ENCODE measurements at regions not wholly inside any gene's neighbourhood (a gene's known extent, or its start where the extent isn't known, plus 50 kb on each side); places are given as distances from the start of the nearest gene placed in this dataset.
"Not testable (repeated sequence)": the region's sequence is repeated elsewhere in the genome, so short reads cannot be mapped to it uniquely, and the experiment has no call there.

DNA sequence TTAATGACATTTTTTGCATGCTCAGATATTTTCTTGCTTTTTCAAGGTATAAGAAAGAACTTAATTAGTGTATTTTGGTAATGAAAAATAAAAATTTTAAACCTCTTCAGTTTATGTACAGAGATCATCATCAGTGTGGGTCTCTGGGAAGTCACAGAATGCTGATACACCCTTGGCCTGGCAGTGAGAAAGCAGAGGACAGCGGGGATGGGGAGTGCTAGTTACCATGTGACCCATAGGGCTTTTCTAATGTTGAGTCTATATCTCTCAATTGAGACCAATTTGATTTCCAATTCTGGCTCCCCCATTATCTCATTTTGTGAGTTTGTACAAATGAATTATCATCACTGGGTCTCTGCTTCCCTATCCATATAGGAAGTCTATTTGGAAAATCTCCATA, 305.7 kb downstream of the CYRIA start:
- no peak for DNase-seq

DNA sequence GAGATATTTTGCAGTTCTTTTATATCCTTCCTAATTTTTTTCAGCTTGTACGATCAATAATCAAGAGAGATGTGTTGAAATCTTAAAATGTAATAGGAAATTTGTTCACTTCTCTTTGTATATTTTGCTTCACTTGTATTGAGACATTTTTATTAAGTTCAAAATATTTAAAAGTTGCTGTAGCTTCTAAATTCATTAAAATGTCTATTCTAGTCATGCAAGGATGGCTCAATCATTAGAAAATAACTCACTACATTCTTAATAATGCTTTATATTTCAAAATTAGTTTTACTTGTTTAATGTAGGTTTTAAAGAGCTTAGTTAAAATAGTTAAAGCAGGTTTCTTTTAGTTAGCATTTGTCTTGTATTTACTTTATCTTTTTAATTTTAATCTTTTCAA, 308.4 kb downstream of the CYRIA start:
- DNase-seq: no peak

DNA sequence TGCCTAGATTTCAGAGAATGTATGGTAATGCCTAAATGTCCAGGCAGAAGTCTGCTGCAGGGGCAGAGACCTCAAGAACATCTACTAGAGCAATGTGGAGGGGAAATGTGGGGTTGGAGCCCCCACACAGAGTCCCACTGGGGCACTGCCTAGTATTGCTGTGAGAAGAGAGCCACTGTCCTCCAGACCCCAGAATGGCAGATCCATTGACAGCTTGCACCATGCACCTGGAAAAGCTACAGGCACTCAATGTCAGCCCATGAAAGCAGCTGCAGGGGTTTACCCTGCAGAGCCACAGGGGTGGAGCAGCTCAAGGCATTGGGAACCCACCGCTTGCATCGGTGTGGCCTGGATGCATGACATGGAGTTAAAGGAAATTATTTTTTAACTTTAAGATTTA, 314.1 kb downstream of the CYRIA start:
- no peak for DNase-seq

DNA sequence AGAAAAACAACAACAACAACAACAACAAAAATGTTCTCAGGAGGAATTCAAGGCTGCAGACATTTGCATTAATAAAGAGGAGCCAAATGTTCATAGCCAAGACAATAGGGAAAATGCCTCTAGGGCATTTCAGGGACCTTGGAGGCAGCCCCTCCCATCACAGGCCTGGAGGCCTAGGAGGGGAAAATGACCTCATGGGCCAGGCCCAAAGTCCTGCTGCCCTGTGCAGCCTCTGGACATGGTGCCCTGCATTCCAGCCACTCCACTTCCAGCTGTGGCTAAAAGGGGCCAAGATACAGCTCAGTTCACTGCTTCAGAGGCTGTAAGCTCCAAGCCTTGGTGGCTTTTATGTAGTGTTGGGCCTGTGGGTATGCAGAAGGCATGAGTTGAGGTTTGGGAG, 314.5 kb downstream of the CYRIA start:
- DNase-seq: no peak

DNA sequence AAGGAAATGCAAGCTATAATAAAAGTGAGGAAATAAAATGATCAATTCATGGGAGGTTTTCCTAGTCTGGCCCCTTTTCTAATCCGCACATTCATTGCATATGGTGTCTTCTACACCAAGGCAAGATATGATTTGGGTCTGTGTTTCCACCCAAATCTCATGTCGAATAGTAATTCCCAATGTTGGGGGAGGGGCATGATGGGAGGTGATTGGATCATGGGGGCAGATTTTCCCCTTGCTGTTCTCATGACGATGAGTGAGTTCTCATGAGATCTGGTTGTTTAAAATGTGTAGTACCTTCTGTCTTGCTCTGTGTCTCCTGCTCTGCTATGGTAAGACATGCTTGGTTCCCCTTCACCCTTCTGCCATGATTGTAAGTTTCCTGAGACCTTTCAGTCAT, 315.4 kb downstream of the CYRIA start:
- DNase-seq: no peak

DNA sequence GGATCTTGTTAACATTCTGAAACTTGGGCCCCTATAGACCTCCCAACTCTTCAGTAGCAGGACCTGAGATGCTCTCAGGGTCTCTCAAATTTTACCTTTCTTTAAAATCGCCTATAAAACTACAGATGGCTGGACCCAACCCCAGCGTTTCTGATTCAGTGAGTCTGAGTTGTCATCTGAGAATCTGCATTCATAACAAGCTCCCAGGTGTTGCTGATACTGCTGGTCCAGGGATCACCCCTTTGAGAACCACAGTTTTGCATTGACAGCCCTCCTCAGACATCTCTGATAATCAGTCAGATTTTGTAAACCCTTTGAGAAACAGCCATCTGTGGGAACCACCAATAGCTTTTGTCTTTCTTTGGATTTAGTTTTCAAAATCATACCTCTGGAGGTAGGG, 315.8 kb downstream of the CYRIA start:
- DNase-seq: no peak

DNA sequence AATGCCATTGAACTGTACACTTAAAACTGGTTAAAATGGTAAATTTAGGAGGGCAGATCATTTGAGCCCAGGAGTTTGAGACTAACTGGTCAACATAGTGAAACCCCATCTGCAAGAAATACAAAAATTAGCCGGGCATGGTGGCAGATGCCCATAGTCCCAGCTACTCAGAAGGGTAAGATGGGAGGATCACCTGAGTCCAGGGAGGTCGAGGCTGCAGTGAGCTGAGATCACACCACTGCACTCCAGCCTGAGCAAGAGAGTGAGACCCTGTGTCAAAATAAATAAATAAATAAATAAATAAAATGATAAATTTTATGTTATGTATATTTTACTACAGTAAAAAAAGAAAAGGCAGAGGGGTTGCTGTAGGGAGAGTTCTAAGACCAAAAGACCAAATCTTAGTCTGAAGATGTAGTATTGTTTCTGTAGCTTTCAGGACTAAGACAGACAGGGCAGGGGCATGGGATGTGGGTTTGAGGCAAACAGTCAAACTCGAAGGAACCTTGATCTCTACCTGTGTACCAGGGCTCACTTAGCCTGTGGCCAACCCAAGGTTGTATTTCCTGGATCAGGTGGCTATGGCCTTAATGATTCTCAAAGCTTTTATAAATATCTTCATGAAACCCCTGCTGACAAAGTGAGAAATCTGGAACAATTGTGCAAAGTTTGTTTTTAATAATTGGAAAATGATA, 316.7 kb downstream of the CYRIA start:
- DNase-seq: no peak

DNA sequence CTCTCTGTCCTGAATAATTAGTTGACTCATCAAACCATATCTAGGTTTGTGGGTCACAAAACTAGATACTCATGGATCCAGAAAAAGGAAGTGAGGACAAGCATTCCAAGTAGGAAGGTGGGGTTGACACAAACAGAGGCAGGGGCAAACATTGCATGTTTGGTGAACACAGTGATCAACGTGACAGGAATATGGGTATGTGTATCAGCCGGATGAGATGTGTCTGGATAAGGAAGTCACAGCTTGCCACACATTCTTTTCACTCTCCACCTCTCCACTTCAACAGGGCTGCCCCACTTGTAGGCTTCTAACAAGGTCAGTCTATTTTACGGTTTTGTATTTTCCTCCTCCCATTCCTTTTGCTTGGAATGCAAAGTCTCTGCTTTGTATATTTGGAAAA, 319.0 kb downstream of the CYRIA start:
- no peak for DNase-seq

DNA sequence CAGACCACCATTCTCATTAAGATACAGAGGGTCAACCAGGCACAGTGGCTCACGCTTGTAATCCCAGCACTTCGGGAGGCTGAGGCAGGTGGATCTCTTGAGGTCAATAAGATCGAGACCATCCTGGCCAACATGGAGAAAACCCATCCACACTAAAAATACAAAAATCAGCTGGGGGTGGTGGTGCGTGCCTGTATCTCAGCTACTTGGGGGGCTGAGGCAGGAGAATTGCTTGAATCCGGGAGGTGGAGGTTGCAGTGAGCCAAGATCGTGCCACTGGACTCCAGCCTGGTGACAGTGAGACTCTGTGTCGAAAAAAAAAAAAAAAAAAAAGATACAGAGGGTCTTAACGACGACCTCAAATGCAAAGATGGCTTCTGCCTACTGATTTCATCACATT, 320.4 kb downstream of the CYRIA start:
- DNase-seq: not testable (repeated sequence)

DNA sequence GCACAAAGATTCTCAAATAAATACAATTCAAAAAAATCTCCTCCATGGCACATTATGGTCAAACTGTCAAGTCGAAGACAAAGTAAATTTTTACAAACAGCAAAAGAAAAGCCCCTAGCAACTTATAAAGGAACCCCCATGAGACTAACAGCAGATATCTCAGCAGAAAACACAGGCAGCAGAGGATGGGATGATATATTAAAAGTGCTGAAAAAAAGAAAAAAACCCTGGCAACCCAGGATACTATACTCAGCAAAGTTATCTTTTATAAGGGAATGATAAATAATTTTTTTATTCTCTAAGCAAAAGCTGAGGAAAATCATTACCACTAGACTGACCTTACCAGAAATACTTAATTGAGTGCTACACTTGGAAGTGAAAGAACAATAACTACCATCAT, 326.4 kb downstream of the CYRIA start:
- no peak for DNase-seq

DNA sequence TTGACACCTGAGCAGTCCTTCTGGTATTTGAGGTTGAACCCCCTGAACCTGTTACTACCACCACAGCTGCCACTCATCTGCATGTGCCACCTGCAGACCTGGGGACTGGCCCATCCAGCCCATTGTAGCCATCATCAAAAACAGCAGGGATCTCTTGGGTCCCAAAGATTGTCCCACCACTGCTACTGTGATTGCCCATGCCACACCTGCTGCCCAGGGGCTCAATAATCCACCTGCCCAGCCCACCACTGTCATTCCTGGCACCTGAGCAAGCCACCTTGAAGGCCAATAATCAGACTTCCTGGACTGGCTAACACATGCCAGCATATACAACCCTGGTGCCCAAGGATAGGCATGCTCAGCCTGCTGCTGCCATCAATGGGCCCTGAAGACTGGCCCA, 327.6 kb downstream of the CYRIA start:
- no peak for DNase-seq

DNA sequence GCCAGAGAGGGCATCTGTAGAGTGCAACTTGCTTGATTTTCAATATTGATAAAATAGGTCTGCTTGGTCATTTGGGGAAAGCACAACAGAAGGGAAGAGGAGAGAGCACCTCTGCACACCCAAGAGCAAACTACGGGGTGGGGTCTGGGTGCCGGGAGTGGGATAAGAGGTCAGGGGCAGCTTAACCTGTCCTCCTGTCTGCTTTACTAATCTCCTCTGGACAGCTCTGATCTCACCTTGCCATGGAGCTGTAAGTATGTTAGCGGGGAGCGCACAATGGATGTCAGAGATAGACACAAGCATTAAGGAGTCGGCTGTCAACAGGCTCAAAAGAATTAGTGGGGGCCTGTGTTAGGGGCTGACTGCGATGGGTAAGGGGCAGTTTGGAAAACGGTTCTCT, 328.7 kb downstream of the CYRIA start:
- DNase-seq: no peak

DNA sequence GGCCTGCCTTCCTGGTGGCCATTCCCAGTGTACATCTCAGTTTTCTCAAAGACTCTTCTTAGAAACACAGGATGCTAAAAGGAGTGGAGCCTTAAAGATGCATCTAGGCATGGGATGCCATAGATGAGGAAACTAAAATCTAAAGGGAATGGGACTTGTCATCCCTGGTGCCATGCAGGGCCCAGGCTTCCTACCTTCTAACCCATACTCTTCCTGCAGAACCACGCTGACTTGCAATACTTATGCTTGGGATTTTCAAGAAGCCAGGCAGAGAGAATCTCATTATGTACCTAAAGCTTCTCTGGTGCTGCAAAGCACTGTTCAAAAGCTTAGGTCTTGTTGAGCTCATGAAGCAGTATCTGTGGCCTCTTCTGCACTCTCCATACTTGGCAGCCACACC, 329.1 kb downstream of the CYRIA start:
- no peak for DNase-seq

DNA sequence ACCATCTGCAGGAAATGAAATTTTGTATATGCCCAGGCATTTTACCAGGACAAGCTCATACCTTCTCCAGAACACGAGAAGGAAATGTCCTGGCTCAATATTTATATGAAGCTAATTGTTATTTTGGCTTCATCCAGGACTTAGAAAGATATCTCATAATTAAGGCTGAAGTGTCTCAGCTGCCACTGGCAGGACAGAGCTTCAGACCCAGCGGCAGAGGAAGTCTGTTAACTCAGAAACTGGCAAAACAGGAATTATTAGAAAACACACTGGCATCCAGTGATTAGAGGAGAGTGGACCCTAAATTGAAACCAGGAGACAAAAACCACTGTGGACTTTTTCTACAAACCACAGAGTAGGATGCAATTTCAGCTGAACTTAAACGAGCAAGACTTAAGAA, 329.7 kb downstream of the CYRIA start:
- DNase-seq: no peak

DNA sequence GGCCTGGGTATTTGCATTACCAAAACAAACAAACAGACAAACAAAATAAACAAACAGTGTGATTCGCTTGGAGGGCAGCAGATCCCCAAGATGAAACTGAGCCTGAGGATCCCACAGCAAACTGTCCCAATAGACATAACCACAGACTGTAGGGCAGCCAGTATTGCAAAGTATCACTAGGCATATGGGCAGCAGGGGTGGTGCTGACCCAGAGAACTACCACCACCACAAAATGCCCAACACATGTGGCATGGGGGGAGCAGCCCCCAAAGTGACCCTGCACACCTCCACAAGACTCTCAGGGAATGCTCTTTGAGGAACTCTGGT, 330.1 kb downstream of the CYRIA start:
- DNase-seq: no peak

DNA sequence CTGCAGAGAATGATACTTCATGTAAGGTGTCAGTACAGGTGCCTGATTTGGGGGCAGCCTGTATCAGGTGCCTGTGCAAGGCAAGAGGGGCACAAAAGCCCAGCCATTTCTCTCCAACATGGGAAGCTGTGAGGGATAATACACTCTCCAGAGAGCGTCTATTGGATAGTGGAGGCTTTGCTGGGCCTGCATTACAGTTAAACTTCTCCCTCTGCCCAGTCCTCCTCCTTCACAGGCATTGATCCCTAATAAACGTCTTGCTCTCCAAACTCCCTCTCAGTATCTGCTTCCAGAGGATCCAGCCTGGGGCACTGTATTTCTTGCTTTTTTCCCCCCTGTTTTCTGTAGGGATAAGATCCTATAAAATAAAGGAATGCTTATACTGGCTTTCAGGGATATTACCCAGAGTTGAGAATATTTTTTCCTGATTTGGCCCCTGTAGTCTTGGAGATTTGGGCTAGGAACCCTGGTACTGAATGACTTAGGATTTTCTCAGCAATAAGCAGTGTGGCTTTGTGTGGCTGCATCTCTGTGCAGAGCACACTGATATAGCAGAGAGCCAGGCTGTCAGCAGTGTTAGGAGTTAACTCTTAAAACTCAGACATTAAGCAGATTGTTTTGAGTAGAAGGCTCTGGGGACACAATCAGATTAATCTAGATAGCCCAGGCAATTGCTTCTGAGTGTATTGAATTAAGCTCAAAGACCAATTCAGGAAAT, 330.6 kb downstream of the CYRIA start:
- no peak for DNase-seq

DNA sequence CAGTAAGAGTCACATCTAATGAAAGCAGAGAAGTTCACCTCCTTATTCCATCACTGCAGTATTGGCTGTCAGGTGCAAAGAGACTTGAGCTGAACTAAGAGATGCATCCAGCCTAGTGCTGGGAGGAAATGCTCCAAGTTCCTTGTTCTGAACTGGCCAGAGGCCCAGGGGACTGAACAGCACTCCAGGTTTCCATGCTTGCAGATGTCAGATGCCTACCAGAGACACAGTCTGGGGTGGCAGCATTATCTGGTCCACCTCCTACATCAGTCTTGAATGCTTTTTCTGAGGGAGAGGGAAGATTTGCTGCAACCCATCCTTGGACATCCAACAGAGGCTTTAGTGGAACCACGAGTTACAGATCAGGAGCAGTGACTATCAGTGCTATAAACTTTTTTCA, 331.3 kb downstream of the CYRIA start:
- no peak for DNase-seq

DNA sequence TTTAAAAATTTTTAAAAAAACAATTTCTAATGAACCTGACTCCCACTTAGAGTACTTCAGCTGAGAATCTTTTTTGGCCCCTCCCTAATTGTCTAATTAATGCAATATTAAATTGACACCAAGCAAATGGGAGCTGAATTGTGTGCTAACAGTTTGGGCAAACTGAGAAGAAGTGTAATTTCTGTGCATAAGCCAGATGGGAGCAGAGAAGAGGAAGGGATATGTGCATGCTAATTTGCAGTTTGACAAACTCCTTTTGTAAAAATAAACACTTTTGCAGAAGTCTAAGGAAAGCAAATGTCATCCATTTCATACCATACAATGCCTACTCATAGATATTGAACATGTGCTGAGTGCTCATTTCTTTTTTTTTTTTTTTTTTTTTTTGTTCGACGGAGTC, 332.0 kb downstream of the CYRIA start:
- DNase-seq: no peak

DNA sequence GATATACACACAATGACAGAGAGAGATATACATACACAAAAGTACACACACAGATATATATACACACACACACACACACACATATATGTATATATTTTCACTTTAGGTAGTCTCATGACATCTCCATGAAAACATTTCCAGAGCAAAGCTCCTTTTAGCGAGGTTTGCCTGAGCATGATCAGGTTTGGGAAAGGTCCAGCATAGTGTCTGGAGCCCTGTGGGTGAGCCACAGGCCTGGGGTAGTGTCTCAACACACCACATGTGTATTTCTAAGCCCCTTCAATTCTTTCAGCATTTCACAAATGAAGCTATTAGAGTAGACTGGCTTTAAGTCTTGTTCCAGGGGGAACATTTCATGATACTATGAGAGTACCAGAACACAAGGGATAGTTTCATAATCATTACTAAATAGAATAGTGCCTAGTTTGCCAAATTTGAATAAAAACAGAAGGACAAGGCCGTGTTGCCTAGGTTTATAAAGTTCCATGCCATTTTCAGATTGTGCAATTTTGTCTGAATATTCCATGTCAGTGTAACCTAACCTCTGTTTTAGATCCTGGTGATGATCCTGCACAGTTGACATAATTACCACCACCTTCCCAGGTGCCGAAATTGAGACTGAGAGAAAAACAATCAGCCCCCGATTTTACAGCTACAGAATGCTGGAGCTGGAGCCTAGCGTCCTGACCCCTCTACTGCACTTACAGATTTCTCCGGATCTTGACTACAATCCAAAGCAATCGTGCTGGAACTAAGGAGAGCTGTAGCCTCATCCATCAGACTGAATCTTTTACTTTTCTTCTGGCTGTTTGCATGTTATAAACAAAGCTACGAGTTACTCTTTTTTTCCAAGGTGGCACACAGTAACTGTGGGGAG, 332.7 kb downstream of the CYRIA start:
- DNase-seq: no peak

DNA sequence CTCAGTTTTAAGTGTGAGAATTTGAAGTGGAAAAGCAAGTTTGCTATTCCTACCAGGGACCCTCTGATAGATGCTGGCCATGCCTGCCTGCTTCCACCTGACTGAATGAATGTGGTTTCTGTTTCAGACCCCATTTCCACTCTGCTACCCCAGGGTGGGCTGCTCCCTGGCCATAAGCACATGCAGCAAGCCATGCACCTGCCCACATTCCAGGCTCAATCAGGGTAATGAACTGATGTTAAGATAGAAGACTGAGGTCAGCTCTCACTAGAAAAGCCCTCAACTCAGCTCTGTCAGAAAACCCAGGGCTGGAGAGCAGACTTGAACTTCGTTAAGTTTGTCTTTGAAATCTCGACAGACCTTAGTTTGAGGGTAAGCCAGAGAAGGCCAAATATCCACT, 333.9 kb downstream of the CYRIA start:
- DNase-seq: no peak

DNA sequence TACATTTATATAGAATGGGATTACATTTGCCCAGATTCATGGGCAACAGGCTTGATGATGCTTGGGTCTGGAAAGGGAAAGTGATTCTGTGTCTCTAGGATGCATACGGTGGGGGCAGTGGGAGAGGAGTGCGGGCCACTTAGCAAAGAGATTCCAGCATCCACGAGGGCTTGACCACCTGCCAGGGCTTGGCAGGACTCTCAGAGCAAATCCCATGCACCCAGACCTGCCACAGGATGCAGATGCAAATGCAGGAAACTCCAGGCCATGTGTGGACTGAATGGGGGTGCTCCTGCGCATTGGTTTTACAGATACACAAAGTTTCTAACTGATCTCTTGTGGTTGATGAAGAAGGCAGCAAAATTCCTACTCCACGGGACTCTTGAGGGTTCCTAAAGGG, 334.7 kb downstream of the CYRIA start:
- DNase-seq: no peak

DNA sequence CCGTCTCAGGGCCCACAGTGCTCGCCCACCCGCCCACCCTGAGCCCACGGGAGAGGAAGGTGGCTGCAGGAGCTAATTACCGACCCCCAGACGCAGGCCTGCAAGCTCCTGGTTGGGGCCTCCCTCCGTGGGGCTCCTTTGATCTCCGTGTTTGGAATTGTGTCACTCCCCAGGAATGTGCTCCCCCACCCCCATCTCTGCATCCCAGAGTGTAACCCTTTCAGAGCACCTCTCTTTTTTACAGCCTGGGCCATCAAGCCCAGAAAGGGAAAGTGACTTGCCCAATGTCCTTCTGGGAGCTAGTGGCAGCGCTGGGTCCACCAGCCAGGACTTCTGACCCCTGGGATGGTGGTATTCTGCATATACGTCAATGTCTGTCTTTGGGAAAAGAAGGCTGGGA, 335.1 kb downstream of the CYRIA start:
- no peak for DNase-seq

DNA sequence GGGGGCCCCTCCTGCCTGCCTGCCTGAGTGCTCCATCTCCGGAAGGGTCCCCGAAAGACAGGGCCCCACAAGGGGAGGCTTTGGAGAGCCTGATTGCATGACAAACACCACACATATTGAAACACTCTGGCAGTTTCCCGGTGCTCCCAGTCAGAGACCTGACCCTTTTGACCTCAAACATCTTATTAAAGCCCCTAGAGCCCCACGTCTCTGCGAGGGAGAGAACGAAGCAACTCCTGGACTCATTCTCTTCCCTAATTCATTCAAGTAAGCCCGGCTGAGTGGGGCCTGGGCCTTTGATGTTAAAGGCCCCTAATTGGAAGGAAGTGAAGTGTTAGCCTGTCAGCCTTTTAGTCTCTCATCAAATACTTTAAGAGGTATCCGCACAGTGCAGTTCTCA, 335.6 kb downstream of the CYRIA start:
- DNase-seq: no peak

DNA sequence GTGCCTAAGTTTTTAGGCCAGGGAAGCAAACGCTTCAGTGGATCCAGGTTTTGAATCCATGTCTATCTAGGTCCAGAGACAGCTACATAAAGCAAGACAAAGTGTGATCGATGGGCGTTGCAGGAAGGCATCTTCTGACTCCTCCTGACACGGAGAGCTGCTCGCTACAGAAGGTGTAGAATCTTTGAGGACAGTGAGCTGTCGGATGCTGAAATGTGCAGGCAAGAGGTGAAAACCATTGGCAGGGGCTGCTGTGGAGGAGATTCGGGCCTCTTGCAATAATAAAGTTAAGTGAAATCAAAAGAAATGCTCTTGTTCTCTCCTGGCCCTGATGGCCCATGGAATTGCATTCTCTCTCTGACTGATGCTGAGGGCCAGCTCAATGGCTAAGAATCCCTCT, 336.2 kb downstream of the CYRIA start:
- no peak for DNase-seq

Measured in hindlimb muscle (tissue), 1 donor.